IPS-NIHi11 (cell line): ENCODE measurements at regions not wholly inside any gene's neighbourhood (a gene's known extent, or its start where the extent isn't known, plus 50 kb on each side); places are given as distances from the start of the nearest gene placed in this dataset.

Experiments
- DNase-seq: peaks from one replicate; pipeline ENCODE4 v3.0.0; 2012; ENCODE audit warnings: mixed read lengths, low spot score

DNA sequence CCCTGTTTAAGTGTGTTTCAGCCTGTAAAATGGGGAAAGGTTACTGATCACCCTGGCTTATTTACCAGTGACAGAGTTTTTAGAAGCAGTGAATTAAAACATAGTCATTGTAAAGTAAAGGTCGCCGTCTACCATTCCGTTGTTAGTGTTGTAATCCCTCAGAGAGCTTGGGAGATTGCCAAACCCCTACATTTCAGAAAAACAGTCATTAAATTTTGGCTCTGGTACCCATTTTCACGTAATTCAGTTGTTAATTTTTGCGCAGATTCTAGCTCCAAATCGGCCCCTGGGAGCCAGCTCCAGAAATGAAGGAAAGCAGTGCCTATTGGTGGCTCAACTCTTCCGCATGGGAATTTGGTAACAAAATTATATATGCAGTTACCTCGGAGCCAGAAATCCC lies 127.7 kb upstream of the AJAP1 start:
- no peak for DNase-seq

DNA sequence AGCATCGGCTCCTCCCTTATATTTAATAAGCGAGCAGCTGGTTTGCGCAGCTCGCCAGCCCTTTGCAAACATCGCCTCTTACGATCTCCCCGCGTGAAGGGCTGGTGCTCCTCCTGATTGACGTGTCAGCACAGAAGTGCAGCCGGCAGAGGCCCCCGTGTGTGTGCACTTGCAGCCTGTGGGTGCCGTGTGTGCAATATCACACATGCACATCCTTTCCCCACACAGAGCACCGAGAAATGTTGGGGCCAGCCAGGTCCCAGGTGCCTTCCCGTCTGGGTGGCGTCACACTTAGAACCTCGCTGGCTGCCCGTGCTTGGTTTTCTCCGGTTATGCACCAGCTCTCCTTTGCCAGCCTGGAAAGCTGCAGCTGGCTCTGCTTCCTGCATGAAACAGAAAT lies 126.6 kb upstream of the AJAP1 start:
- no peak for DNase-seq

DNA sequence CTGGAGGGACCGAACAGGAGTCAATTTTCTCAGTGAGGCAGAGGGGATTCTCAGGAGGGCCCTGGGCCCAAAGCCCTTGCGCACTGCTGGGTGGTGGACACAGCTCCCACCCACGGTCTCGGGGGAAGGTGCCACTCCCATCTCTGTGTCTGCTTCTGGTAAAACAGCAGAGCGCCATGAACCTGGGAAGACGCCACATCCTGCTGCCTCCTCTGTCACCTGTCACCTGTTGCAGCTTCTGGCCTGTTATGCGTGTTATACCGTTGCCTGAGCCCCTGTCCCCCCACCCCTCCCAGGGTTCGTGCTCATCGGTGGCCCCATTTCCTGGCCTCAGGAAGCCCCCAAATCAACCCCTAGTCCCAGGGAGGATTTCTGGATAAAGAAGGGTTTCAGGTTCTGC lies 125.8 kb upstream of the AJAP1 start:
- no peak for DNase-seq

DNA sequence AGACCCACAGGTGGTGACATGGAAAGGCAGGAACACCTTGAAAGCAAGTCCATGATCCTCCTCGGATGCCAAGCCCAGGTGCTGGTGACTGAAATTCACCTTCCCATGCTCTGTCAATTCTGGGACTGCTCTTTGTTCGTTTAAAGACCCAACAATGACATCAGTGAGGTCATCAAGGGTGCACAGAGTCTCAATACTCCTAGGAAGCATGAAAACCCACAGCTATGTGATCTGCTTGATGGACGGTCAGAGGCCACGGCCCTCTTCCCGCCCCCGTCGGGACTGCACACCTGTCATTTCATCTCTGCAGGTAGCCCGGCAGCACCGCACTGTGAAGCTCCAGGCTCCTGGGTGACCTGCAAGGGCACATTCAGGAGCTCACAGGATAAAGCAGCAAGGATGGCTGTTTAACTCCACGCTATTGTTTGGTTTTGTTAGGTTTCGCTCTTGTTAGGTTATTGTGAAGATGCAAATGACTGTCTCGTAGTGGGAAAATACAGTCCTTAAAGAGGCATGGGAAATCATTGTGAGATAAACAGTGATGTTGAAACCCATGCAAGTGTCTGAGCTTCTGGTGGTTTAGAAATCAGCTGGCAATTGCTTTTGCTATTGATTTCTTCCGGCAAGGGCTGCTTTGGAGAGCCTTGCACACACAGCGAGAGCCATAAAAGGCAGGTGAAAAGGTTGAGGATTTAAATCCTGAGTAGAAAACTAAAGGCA lies 124.8 kb upstream of the AJAP1 start:
- no peak for DNase-seq

DNA sequence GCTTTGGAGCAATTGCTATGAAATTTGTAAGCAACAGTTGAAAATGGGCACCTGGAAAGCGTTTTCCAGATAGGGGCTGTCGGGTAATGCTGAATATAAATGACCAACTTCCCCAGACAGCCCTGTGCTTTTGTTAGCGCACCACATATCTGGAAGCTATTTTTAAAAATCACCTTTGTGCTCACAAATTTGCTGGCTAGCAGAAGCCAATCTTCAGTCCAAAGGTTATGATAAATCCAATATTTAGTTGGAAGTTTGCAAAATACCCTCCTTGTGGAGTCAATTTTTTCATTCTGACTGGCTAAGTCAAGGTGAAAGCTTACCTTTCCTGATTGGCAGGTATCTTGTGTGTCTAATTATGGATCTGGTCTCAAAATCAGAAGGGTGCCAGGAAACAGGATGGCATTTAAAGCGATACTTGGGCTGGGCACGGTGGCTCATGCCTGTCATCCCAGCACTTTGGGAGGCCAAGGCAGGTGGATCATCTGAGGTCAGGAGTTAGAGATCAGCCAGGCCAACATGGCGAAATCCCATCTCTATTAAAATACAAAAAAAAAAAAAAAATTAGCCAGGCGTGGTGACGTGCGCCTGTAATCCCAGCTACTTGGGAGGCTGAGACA lies 124.1 kb upstream of the AJAP1 start:
- DNase-seq: no peak

DNA sequence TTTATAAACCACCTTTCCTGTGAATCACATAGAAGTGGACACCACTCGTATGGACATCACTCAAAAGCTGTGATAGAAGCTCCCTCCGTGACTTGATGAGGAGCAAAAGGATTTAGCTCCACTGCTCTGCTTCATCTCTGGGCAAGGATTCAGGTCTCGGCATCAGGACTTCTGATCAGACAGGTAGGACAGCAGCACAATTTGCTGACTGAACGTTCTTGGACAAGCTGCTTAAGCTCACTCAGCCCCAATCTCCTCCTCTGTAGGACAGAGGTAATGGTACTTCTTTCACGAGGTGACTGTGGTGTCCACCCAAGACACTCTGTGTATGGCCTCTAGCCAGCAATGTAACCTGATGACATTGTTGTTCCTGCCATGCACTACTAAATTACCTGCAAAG lies 122.6 kb upstream of the AJAP1 start:
- no peak for DNase-seq

DNA sequence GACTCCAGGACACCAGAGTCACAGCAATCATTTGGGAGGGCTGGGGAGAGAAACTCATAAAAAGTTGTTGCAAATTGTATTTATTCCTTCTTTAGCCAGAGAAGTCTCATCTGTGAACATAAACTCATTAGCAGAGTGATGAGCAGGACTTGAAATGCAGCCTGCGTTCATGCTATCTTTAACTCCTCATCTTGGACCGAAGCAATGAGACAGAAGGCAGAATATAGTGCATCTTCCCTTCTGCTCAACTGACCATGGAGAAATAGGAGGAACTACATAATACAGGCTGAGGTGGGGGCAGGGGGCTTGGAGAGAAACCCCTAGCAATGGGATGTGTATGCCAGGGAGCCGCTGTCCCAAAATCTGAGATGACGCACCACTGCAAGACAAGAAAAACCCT lies 121.8 kb upstream of the AJAP1 start:
- no peak for DNase-seq

DNA sequence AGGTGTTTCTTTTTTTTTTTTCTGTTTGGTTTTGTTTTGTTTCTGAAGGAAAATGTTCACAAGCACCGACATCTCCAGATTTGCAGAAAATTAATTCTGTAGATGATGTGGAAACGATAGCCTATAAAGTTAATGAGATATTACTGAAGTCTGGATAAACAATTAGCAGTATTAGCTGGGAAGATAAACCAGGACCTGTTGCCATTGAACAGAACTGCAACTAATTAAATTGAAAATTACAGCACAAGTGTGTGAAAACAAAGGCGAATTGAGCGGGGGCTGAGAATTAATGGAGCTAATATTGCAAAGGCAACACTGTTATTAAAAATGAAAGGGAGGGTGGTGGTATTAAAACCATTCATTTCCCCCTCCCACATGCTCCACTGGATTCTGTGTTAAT lies 107.5 kb upstream of the AJAP1 start:
- DNase-seq: no peak

DNA sequence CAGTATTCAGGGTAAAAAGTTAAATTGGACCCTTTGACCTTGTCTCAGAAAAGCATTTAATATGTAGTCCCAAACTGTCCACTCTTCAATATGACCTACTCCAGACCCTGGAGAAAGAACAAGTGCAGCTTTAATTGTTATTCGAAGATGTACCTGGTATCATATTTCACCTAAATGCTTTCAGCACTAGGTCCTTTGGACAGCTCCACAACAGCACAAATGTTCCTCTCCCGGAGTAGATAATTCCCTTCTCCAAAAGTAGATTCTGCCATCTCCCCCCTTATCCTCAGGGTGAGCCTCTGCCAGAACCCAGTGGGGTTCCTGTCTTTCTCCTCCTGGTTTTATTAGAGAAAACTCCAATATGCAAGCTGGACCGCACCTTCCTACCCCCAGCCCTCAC lies 104.5 kb upstream of the AJAP1 start:
- peak; percentile 23 for DNase-seq

DNA sequence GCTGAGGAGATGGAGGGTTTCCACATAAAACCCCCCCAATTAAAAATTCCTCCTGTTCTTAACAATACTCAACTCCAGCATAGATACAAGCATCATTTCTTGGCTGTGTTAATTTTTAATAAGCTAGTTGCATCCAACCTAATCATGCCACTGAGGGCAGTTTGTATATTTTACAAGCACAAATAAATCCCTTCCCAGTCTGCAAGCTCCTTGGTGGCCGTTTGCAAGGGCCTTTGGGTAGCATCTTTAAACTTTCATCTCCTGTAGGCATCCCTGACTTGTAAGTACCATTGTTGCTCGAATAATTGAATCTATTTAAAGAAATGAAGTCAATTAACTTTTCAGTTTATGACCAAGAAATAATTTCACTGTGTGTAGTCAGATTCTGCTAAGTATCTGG lies 103.5 kb upstream of the AJAP1 start:
- no peak for DNase-seq

DNA sequence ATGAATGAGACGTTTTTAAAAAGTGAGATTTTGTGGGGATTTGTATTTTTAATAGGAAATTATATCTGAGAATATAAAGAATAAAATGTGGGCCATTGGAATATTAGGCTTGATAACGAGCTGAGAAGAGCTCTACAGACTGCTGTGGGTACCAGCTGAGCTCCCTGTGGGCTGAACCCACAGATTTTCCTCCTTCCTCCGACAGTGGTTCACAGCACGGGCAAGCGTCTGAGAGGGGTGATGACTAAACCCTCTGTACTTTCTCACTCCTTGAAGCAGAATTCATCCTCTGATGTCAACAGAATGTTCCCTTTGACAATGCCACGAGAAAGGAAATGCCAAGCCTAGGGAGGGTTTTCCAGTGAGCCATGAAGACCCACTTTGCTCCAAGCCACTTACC lies 102.7 kb upstream of the AJAP1 start:
- no peak for DNase-seq

DNA sequence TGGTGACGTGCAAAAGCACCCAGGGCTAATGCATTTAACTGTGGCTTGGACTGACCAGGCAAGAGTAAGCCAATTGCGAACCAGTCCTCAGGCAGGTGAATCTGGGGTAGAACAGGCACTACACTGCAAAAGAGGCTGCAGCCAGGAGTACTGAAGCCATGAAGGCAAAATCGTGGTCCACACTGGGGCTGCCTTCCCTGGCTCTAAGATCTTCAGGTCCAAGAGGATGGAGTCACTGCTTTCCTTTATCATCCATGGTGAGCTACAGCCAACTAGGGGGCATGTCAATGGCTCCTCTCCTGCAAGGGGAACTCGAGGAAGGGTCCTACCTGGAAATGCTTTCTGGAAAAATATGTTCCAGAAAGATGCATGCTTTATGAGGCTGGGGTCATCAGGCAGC lies 100.6 kb upstream of the AJAP1 start:
- DNase-seq: no peak

DNA sequence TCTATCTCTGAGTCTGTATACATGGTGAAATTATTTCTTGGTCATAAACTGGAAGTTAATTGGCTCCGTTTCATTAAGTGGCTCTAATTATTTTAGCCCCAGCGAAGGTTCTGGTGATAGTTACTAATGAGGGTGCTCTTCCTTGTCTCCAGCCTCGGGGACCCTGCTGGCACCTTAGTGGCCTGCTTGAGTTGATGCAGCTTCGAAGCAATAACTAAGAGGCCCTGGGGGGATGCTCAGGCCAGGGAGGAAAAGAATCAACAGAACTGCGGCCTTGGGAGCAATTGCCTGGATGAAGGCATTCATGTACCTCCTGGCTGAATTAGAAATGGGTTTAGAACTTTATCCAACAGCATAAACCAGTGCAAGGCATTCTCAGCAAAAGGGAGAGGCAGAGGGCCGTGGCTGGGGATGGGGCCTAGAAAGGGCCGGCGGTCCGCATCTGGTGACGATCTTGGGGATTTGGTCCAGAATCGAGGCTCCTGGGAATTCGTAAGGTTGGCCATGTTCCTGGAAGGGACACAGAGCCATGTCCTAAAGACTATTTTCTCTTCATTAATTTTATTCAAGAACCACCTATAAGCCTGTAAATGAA lies 100.0 kb upstream of the AJAP1 start:
- no peak for DNase-seq

DNA sequence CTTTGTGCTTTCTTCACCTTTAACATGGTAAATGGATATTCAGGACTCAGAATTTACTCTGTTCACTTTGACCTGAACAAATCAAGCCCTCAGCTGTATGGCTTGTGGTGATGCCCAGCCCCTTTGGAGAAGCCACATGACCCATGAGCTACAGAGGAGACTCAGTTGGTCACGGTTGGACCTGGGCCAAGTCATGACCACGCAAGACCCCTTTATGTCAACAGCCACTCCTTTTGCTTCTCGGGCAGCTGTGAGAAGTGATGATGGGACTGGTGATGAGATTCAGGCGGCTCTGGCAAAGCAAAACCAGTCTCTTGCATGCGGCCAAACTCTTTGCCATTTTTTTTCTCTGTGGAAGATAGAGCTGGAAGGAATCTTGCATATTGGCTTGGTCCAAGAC lies 96.5 kb upstream of the AJAP1 start:
- DNase-seq: no peak

DNA sequence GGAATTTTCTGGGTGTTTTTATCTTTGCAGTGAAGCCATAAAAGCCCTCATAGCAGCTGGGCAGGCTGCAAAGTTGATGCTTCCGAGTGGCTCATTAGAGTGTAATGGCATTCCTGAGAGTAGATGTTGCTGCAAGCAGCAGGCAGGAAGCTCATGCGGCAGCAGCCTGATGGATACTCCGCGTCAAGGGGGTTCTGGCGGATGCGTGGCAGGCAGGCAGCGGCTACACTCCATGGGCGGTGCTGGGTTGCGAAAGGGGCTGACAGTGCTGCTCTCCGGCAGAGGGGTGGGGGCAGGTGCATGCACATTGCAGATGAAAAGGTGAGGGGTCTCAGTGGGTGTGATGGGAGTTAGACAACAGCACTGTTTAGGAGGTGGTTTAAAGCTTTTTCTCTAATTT lies 93.2 kb upstream of the AJAP1 start:
- DNase-seq: no peak

DNA sequence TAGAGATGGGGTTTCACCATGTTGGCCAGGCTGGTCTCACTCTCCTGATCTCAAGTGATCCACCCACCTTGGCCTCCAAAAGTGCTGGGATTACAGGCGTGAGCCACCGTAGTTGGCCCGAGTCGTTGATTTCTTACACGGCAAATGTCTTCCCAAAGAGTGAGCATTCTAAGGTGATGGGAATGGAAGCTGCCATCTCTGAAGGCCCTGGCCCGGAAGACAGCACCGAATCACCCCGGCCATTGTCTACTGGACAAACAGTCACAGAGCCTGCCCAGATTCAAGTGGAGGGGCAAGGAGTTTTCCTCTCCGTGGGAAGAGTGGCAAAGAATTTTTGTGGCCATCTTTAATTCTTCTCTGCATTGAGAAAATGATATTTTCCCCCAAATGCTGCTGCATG lies 92.1 kb upstream of the AJAP1 start:
- no peak for DNase-seq

DNA sequence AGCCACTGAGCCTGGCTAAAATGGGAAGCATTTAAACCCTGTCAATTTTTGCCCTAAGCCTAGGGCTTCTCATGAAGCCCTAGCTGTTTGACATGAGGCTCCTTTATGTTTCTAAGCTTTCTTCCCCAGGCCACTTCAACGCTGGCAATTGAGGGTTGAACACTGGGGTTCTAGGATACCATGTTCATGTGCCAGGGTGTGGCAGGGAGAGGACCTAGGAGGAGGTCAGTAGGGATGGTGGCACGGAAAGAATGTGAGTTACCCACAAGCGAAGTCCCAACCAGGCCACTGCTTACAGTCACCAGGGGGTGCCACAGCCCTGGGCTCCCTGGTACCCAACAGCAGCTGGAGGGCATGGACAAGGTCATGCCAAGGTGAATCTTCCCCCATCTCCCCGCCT lies 90.8 kb upstream of the AJAP1 start:
- DNase-seq: no peak

DNA sequence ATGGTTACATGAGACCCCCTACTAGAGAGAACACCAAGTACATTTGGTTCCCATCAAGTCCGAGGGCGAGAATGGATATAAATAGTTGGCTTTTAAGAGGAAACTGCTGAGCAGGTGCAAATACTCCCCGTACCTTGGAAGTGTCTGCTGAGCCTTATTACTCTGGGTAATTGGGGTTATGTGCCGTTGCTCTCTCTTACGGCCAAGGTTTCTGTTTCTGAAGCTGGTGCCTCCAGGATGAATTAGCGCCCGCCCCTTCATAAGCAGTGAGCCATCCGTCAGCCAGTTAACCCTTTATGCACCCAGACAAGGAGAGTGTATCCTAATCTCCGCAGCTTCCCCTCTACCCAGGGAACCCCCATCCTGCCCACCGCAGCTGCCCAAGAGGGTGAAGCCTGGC lies 90.4 kb upstream of the AJAP1 start:
- no peak for DNase-seq

DNA sequence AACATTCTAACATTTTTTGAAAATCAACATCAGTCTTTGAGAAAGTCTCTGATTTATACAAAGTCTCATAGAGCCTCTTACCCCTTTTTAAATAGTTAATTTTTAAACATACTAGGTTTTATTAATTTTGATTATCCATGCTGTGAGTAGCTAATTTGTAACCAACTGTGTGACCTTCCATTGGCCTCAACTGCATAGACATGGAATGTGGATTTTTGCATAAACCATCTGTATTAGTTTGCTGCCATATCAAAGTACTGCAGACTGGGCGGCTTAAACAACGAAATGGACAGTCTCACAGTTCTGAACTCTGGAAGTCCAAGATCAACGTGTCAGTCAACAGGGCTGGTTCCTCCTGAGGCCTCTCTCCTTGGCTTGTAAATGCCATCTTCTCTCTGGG lies 89.2 kb upstream of the AJAP1 start:
- no peak for DNase-seq

DNA sequence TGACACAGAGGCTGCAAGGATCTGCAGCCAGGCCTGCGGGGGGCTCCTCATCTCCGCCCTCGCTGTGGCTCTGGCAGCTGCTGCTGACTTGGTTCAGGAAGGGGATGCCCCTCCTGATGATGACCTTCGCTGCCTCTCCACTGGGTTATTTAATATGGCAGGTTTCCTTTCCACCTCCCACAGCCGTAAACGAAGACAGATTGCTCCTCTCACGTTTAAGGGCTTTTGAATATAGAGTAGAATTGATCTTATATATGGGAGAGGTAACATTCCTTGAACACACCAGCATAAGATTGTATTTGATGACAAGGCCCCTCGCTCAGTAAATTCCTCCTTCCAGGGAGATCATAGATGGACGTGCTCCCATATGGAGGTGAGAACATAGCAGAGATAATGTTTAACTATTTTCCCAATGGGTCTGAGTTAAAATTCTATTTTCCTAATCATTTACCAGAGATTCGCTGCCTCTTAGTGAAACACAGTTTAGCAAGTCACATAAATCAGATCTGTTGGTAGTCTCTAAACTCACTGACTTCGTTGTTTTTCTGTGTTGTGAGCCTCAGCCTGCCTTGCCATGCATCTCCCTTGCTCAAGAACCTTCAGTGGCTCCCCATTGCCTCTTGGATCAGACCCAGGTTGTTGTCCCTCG lies 88.5 kb upstream of the AJAP1 start:
- no peak for DNase-seq

DNA sequence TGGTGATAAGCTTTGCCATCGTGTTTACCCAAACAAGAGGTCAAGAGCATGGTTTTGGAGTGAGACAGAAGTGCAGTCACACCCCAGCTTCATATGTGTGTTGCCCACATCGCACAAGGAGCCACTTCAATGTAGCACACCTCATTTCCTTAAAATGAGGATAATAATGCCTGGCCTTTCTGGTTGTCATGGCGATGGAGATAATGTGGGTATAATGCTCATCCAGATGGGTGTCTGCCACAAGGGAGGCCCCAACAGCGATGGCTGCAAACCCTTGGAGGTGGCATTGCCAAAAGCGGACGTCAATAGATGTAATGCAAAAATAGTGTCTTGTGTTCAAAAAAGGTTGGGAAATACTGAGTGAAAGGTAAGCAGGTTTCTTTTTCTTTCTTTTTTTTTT lies 83.1 kb upstream of the AJAP1 start:
- no peak for DNase-seq

DNA sequence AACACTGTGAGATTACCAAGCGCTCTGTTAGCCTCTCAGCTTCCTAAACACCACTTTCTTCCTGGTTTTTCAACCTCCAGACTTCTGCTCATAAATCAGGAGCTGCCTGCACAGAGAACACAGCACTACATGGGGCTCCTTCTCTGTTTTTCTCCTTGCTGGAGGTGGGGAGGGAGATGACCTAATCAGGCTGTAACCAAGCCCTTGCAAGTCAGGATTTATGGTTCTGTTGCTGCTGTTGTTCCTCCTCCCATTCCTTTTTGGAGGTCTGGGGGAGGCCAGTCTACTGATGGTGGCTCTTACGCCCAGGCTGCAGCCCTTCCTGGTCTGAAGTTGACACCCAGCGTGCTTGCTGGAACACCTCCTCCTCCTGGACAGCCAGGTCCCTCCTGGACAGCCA lies 80.9 kb upstream of the AJAP1 start:
- DNase-seq: no peak

DNA sequence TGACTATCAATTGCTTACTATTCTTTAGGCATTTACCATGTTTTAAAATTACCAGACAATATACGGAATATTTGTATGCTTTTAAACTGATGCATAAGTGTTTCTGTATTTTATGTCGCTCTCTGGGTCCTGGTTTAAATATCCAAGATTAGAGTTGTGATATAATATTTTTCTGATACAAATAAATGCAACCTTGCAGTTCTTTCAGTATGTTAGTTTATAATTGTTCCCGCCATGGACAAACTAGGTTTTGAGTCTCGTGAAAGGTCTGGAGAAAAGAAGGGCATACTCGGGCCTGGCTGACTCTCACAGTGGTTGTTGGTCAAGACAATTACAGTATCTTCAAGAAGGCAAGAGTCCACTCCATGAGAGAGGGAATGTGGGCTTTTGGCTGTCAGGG lies 72.6 kb upstream of the AJAP1 start:
- no peak for DNase-seq
